Upper lobe of left lung (tissue), 4 donors: ENCODE measurements at regions not wholly inside any gene's neighbourhood (a gene's known extent, or its start where the extent isn't known, plus 50 kb on each side); places are given as distances from the start of the nearest gene placed in this dataset.

Experiments
- POLR2AphosphoS5 ChIP-seq, 2 donors: sonication (generic); formaldehyde crosslinking; IDR thresholded peaks; one replicate each; pipeline ENCODE4 v1.5.1; 2017; ENCODE audit warnings: antibody characterized with exemption in 2 of 2
- TF ChIP-seq, protein P1 (sequence below), 6 experiments: fragments of 450-650 bp in 4 of 6; fragments of 200-600 bp in 2 of 6; sonication (generic) in 2 of 6; IDR thresholded peaks; one replicate each; pipeline ENCODE4 v1.5.1; 2016 to 2019; ENCODE audit warnings: antibody characterized with exemption in 6 of 6

DNA sequence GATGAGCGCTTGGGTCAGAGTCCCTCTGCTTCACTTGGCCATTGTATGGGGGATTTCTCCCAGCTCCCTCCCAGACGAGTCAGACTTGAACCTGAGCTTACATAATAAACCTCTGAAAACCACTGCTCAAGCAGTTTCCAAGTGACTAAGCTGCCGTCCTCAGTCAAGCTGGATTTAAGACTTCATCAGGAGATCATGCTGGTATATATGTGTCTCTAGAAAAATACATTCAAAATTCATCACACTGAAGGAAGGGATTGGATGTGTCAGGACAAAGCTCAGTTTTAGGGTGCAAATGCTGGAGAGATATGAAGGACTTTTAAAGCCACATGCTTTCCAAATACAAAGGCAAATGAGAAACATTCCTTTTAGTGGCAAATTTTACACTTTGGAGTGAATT is 114.3 kb downstream of the QDPR start:
- TF ChIP-seq, protein P1, sequence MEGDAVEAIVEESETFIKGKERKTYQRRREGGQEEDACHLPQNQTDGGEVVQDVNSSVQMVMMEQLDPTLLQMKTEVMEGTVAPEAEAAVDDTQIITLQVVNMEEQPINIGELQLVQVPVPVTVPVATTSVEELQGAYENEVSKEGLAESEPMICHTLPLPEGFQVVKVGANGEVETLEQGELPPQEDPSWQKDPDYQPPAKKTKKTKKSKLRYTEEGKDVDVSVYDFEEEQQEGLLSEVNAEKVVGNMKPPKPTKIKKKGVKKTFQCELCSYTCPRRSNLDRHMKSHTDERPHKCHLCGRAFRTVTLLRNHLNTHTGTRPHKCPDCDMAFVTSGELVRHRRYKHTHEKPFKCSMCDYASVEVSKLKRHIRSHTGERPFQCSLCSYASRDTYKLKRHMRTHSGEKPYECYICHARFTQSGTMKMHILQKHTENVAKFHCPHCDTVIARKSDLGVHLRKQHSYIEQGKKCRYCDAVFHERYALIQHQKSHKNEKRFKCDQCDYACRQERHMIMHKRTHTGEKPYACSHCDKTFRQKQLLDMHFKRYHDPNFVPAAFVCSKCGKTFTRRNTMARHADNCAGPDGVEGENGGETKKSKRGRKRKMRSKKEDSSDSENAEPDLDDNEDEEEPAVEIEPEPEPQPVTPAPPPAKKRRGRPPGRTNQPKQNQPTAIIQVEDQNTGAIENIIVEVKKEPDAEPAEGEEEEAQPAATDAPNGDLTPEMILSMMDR (IDR thresholded peaks at IDR 0.05): no peak
- no peak for TF ChIP-seq POLR2AphosphoS5 (IDR thresholded peaks at IDR 0.05)
